ENCODE measurements at regions not wholly inside any gene's neighbourhood (a gene's known extent, or its start where the extent isn't known, plus 50 kb on each side); places are given as distances from the start of the nearest gene placed in this dataset.
A peak's percentile ranks its signal among the peaks of the same experiment; 100 is the strongest.

GRCh38 chr7:28231176-28231575 lies 50.6 kb upstream of the JAZF1 start:
- no peak for DNase-seq

GRCh38 chr7:28236560-28236959 lies 56.0 kb upstream of the JAZF1 start:
- DNase-seq, result no peak

- DNase-seq, result no peak
Measured at GRCh38 chr7:28237363-28237762, 56.8 kb upstream of the JAZF1 start.

GRCh38 chr7:28239823-28240204 lies 59.2 kb upstream of the JAZF1 start:
- no peak for DNase-seq

GRCh38 chr7:28240481-28240880 lies 59.9 kb upstream of the JAZF1 start:
- DNase-seq, result no peak

- no peak for DNase-seq
Measured at GRCh38 chr7:28243861-28244260, 63.3 kb upstream of the JAZF1 start.

- DNase-seq, result no peak
Measured at GRCh38 chr7:28245123-28245878, 64.7 kb upstream of the JAZF1 start.

GRCh38 chr7:28246921-28247461 lies 66.4 kb upstream of the JAZF1 start:
- DNase-seq, result no peak

- no peak for DNase-seq
Measured at GRCh38 chr7:28258240-28258639, 77.6 kb upstream of the JAZF1 start.

GRCh38 chr7:28260969-28261368 lies 80.4 kb upstream of the JAZF1 start:
- DNase-seq, result no peak

GRCh38 chr7:28263622-28264271 lies 83.2 kb upstream of the JAZF1 start:
- no peak for DNase-seq

GRCh38 chr7:28266402-28266801 lies 85.8 kb upstream of the JAZF1 start:
- DNase-seq, result no peak

GRCh38 chr7:28267012-28267411 lies 86.4 kb upstream of the JAZF1 start:
- no peak for DNase-seq

GRCh38 chr7:28269700-28270361 lies 89.2 kb upstream of the JAZF1 start:
- DNase-seq, result no peak

- no peak for DNase-seq
Measured at GRCh38 chr7:28270536-28270935, 89.9 kb upstream of the JAZF1 start.

GRCh38 chr7:28272461-28272877 lies 91.9 kb upstream of the JAZF1 start:
- DNase-seq, result peak; percentile 39

GRCh38 chr7:28276298-28276697 lies 95.7 kb upstream of the JAZF1 start:
- DNase-seq, result no peak

- no peak for DNase-seq
Measured at GRCh38 chr7:28277364-28277763, 96.8 kb upstream of the JAZF1 start.

- no peak for DNase-seq
Measured at GRCh38 chr7:28277958-28278357, 97.4 kb upstream of the JAZF1 start.

GRCh38 chr7:28280516-28280915 lies 99.9 kb upstream of the JAZF1 start:
- no peak for DNase-seq

- DNase-seq, result no peak
Measured at GRCh38 chr7:28290496-28290895, 109.9 kb upstream of the JAZF1 start.

- no peak for DNase-seq
Measured at GRCh38 chr7:28291559-28291958, 111.0 kb upstream of the JAZF1 start.

- no peak for DNase-seq
Measured at GRCh38 chr7:28292834-28293526, 112.4 kb upstream of the JAZF1 start.

GRCh38 chr7:28293527-28293835 lies 112.9 kb upstream of the JAZF1 start:
- DNase-seq, result no peak
